Renal cortical epithelial cell (primary cell): ENCODE measurements at regions not wholly inside any gene's neighbourhood (a gene's known extent, or its start where the extent isn't known, plus 50 kb on each side); places are given as distances from the start of the nearest gene placed in this dataset.
"Not testable (repeated sequence)": the region's sequence is repeated elsewhere in the genome, so short reads cannot be mapped to it uniquely, and the experiment has no call there.

Experiments used
- DNase-seq: peaks from one replicate; pipeline ENCODE4 v3.0.0-alpha.2; 2011; ENCODE audit warnings: low read depth

GRCh38 chr5:136924490-136924889 lies 559.1 kb upstream of the TRPC7 start:
- DNase-seq: no peak

DNA sequence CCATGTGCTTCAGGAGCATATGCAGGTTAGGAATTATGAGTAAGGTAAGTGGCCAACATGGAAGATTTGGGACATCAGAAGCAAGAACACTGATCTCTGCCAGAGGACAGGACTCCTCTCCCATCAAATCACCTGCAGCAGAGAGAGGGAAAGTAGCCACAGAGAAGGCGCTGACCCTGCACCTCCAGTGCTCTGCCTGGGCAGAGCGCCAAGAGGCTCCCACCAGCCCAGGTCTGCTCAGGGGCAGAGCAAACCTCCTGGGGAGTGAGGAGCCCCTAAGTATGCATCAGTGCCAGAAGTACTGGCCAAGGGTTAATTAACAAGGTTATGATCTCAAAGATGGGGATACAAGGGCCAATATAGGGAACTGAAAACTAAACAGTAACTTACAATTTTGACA lies 545.3 kb upstream of the TRPC7 start:
- DNase-seq: no peak

GRCh38 chr5:136909906-136910305 lies 544.6 kb upstream of the TRPC7 start:
- peak; percentile 84 for DNase-seq

GRCh38 chr5:136907371-136907770 lies 542.0 kb upstream of the TRPC7 start:
- peak; percentile 7 for DNase-seq

DNA sequence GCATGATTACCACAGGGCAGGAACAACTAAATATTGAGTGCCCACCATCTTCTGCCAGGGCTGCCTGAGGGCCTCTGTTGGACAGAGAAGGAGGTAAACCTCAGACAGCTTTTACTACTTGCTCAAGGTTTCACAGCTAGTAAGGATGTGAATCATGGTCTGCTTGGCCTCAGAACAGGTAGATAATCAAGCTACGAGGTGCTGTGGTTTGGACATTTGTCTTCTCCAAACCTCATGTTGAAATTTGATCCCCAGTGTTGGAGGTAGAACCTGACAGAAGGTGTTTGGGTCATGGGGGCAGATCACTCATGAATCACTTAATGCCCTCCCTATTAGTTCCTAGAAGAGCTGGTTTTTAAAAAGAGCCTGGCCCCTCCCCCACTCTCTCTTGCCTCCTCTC lies 541.2 kb upstream of the TRPC7 start:
- DNase-seq: peak; percentile 57

- no peak for DNase-seq
These were observed 540.2 kb upstream of the TRPC7 start for GRCh38 chr5:136905571-136905970.

DNA sequence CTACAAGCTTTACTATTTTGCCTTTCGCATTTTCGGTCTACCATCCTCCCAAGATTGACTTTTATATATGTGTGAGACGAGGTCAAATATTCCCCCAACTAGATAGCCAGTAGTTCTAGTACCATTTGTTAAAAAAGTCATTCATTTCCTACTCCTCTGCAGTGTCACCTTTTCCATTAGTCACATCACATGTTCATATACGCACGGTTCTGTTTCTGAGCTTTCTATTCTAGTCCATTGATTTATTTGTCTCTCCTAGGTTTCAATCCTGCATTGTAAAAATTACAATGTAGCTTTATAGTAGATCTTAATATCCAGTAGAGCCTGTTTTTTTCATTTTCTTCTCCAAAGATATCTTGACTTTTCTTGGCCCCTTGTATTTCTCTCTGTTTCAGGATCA lies 528.7 kb upstream of the TRPC7 start:
- no peak for DNase-seq

- no peak for DNase-seq
These were observed 526.7 kb upstream of the TRPC7 start for GRCh38 chr5:136892000-136892399.

DNA sequence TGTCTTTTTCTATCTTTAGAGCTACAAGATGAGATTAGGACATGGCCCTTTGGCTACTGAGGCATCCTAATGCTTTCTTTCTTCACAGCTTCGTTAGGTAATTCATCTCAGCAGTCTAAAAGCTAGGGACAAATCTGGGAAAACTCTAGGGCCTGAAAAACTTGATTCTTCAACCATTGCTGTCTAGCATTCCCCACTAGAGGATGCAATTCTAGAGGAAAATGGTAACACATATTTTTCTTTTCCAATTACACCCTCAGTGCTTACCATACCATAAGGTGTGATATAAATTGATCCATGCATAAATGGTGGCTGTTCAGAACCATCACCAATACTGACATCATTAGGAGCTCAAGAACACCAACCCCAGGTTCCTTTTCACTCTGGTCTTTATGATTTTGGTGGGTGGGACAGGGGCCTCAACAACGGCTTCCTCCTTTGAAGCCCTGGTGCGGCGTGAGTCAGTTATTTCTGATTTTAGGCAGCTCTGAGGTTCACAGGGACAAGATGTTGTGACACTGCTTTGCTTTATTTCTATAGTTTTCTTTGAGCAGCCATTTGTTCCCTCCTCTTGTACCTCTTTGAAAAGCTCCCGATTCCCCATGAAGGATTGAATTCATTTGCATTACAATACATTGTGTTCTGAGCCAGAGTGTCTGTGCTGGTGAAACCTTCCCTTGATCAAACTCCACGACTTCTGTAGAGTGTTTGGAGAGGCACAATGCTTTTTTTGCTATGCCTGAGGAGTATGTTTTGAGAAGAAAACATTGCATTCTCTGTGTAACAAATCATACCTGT lies 526.0 kb upstream of the TRPC7 start:
- DNase-seq: no peak

GRCh38 chr5:136890431-136891148 lies 525.2 kb upstream of the TRPC7 start:
- no peak for DNase-seq

DNA sequence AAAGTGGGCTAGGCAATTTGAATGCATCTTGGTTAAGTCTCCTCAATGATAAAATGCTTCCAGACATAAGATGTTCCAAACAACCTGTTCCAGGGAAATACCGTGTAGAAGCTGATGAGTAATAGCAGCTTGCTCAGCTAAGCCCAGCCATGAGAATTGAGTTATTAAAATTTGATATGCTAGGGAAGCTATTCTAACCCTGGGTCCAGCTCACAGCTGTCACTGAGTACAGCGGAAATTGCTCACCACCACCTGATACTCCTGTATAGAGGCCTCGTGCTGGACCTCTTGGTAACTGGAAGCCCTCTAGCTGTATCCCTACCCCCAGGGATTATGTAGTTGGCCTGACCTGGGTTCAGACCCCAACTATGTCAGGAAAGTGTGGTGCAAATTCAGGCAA lies 521.3 kb upstream of the TRPC7 start:
- DNase-seq: no peak

DNA sequence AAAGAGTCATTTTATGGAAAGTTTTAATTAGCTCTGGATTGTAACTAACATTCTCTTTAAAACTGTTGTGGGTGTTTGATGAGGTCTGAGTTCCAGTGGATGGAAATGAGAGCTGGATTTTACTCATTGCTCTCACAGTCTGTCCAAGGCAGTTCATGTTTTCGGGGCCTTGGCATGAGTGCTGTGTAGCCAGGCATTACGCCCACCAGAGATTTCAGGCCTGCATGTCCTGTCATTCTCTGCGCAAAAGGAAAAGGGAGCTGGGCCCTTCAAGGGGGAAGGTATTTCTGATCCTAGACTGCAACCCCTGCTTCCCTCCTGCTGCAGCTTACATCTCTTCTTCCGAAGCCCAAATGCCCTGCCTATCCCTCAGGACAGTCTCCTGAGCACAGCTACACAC lies 499.6 kb upstream of the TRPC7 start:
- DNase-seq: no peak

- DNase-seq: no peak
These were observed 491.3 kb upstream of the TRPC7 start for GRCh38 chr5:136856648-136857047.

DNA sequence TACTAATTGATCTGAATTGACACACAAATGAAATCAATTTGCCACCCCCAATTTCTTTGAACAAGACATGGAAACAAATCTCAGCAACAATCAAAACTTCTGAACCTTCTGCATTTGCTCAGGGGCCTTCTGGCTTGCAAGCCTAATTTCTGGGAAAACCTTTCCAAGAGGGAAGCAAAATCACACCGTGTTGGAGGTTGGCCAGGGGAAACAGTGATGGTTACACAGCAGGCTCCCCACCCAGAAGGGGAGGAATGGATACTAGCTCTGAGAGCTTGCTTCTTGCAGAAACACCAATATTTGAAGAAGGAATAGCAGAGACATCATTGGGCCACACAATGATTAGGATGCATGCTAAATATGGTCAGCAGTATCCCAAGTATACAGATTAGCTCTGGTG lies 488.6 kb upstream of the TRPC7 start:
- no peak for DNase-seq

- DNase-seq: peak; percentile 72
These were observed 475.3 kb upstream of the TRPC7 start for GRCh38 chr5:136840601-136841000.

DNA sequence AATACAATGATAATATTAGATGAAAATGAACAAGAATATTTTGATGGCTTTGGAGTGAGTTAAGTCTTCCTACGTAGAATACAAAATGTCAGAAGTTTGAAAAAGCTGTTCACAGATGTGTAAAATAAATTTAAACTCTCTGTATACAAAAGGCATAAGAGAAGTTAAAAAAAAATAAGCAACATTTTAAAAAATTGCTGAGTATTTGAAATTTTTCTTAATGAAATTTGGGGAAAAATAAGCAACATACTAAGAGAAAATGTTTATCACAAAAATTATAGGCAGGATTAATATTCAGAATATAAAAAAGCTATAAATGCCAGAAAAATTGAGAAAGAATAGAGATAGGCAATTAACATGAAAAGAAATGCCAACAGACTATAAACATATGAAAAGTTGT lies 470.7 kb upstream of the TRPC7 start:
- DNase-seq: no peak

DNA sequence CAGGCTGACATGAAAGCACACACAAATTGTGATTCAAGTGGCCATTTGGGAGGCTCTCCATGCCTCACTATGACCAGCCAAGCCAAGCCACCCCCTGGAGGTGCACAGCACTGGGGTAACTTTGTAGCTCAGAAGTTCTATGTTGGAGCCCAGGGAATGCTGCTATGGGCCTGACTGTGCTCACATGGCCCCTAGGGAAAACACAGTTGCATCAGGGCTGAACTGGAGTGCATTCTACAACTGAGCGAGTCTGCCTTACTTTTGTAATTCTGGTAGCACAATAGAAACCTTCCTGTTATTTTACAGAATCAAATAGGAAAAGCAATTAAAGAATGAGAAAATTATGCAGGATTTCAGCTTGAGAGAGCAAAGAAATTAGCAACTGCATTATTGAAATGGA lies 455.5 kb upstream of the TRPC7 start:
- DNase-seq: no peak

GRCh38 chr5:136819526-136820302 lies 454.4 kb upstream of the TRPC7 start:
- DNase-seq: no peak

DNA sequence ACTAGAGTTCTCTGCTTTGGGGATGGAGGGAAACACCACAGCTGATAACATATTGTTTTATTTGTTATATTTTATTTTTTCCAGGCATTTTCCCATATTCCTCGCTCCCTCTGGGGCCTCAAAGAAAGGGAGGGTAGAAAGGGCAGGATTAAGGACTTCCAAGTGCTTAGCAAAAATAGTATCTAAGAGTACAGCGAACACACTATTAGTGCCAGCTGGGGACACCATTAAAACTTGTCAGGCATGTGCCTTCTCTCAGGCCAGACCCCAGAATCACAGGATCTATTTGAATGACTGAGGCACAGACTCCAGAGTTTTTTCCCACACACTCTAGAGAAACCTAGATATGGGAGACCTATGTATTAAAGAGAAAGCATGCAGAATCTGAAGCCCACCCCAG lies 451.0 kb upstream of the TRPC7 start:
- no peak for DNase-seq

GRCh38 chr5:136814619-136815378 lies 449.5 kb upstream of the TRPC7 start:
- no peak for DNase-seq

GRCh38 chr5:136812270-136812669 lies 446.9 kb upstream of the TRPC7 start:
- not testable (repeated sequence) for DNase-seq

DNA sequence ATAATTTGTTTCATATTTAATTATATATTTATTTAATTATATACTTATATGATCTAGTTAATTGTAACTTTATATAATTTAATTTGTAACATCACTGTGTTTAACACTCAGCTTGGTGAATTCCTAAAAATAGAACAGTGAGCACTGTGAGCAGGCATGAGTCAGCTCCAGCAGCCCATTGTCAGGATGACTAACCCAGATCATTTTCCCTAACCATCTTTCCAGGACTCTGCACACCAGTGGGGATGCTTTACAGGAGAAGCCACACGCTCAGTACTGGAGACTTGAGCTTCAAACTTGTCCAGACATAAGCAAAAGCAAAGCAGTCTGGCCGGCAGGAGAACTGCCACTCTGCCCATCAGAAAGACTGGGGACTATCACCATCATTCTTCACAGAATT lies 446.2 kb upstream of the TRPC7 start:
- DNase-seq: peak; percentile 77
